HG03558 (cell line): ENCODE measurements at regions not wholly inside any gene's neighbourhood (a gene's known extent, or its start where the extent isn't known, plus 50 kb on each side); places are given as distances from the start of the nearest gene placed in this dataset.

ENCODE experiments used
- ATAC-seq: cut with Tn5 transposase; IDR thresholded peaks from one replicate; pipeline ENCODE4 v1.9.1; 2021; ENCODE audit warnings: moderate number of reproducible peaks; ENCODE audit not compliant: unreplicated experiment; ENCODE audit errors: extremely low read depth

GRCh38 chr10:8889538-8889937 lies 835.0 kb downstream of the GATA3 start:
- ATAC-seq: no peak

DNA sequence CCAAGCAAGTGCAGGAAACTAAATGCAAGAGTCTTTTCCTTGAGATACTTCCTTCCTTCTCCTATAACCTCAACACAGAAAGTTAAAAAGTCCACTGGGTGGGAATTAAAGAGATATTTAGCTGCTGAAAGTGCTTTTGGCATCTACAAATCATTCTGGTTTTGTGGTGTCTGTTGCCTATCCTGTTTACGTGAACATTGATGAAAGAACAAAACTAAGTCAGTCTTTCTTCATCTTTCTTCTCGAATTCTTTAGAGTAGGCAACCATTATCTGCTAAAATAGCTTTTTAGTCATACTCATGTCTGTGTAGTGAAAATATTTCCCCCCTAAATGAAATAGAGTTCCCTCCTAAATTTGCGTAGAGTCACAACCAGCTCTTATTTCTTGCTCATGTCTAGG lies 838.6 kb downstream of the GATA3 start:
- no peak for ATAC-seq

DNA sequence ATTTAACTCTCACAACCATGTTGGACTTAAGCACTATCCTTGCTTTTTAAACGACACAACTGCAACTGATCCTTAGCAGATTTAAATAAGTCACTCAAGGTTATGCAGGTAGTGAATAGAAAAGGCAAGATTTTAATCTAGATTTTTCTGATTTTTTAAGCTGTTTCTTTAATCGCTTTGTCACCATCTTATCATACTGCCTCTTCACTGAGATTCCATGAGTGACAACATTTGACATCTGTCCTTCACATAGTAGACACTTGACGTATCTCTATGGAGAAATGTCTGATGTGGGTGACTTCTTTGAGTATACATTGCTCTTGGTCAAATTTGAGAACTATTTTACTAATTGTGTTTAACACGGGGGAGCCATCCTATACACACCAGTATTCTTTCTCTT lies 839.7 kb downstream of the GATA3 start:
- ATAC-seq: no peak

DNA sequence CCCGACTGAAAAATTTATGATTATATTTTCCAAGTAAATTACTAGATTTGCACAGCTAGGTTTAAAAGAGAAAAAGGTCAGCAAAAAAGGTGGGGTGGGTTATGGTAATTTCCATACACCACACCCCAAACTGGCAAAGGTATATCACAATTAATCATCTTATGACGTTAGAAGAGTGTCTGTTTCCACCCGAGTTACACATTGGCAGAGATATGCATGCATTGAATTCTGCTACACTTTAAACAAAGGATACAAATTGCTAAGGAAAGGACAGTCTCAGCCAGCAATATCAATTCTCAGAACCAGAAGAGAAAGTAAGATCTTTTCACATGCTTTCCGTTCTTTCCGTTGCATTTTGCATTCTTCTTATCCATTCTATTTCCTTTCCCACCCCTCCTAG lies 843.3 kb downstream of the GATA3 start:
- no peak for ATAC-seq

GRCh38 chr10:8898745-8899330 lies 844.4 kb downstream of the GATA3 start:
- no peak for ATAC-seq

DNA sequence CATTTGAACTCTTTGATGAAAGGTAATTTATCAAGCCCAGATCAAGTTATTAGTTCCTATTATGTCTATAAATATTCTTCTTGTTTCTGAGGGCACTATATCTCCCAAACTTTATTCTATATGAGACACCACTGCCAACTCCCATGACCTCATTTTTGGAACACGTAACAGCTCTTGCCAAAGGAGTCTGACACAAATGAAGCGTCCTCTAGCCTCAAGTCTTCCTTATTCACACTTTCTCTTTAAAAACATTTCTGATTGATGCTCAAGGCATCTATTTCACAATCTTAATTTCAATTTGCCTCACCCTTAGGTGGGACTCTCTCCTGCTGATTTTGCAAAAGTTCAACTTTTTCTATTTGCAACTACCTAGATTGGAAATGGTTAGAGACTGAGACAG lies 848.4 kb downstream of the GATA3 start:
- ATAC-seq: no peak

DNA sequence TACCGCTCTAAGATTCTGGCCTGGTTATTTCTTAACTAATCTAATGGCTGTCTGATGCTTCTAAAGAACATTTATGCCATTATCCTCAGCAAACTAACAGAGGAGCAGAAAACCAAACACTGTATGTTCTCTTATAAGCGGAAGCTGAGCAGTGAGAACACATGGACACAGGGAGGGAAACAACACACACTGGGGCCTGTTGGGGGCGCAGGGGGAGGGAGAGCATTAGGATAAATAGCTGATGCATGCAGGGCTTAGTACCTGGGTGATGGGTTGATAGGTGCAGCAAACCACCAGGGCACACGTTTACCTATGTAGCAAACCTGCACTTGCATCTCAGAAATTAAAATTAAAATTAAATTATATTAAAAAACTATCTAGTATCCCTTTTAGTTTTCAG lies 853.5 kb downstream of the GATA3 start:
- ATAC-seq: no peak

GRCh38 chr10:8910314-8910713 lies 855.8 kb downstream of the GATA3 start:
- ATAC-seq: no peak

GRCh38 chr10:8911032-8911431 lies 856.5 kb downstream of the GATA3 start:
- no peak for ATAC-seq

- ATAC-seq: no peak
These were observed 857.6 kb downstream of the GATA3 start for GRCh38 chr10:8912108-8912507.

GRCh38 chr10:8913720-8914119 lies 859.2 kb downstream of the GATA3 start:
- no peak for ATAC-seq

DNA sequence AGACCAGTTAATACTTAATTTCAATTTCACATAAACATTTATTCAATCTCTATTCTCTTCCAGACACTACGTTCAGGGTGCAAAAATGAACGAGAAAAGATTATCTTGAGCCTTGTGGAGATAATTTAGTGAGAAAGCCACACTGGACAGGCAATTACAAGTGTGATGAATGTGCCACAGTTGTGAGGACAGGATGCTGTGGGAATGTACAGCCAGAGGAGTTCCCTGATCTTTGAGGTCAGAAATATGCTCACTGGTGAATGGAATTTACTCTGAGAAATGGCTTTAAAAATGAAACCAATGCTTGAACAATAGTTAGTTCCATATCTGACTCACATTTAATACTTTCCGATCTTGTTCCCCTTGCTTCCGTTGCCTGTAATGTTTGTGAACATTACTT lies 864.8 kb downstream of the GATA3 start:
- ATAC-seq: no peak

DNA sequence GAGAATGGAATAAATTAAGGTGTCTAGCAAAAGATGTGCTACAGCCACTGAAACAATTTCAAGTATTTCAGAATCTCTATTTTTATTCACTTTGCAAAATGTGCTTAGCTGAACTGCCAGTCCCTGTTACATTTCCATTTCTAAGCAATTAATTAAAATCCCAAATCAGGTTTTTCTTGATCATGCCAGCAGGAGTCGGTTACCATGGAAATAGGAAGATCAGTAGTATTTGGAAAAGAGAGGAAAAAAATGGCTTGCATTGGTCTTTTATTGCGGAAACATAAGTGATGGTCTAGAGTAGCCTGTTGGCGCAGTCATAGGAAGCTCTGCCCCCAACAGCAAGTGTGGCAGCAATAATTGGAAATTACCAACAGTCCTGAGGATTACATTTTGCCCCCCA lies 867.1 kb downstream of the GATA3 start:
- ATAC-seq: no peak

DNA sequence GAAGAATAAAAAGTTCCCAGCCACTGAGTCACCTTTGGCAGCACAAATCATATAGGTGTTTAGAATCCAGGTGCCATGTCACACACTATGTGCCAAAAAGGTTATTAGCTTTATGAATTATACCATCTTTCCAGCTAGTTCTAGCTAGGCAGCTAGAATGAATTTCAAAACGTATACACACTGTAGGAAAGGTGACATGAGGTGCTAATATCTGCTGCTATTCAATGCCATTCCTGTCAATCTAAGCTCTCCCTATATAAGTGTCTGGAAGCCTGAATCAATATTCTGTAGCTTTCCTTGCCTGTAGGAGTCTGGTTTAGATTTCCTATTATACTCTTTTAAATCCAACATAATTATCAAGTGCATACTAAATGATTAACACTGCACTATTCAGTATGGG lies 868.6 kb downstream of the GATA3 start:
- no peak for ATAC-seq

DNA sequence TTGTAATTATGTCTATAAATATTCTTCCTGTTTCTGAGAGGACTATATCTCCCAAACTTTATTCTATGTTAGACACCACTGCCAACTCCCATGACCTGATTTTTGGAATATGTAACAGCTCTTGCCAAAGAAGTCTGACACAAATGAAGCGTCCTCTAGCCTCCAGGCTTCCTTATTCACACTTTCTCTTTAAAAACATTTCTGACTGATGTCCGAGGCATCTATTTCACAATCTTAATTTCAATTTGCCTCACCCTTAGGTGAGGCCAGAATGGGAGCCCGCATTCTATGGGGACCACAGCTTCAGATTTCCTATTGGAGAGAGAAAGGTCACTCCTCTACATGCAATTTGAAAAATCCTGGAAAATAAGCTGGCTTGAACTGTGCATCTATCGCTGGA lies 873.2 kb downstream of the GATA3 start:
- ATAC-seq: no peak

- ATAC-seq: no peak
These were observed 892.0 kb downstream of the GATA3 start for GRCh38 chr10:8946451-8946850.

GRCh38 chr10:8950978-8951377 lies 896.5 kb downstream of the GATA3 start:
- ATAC-seq: no peak

- no peak for ATAC-seq
These were observed 897.1 kb downstream of the GATA3 start for GRCh38 chr10:8951440-8952089.

- no peak for ATAC-seq
These were observed 901.9 kb downstream of the GATA3 start for GRCh38 chr10:8956400-8956799.

DNA sequence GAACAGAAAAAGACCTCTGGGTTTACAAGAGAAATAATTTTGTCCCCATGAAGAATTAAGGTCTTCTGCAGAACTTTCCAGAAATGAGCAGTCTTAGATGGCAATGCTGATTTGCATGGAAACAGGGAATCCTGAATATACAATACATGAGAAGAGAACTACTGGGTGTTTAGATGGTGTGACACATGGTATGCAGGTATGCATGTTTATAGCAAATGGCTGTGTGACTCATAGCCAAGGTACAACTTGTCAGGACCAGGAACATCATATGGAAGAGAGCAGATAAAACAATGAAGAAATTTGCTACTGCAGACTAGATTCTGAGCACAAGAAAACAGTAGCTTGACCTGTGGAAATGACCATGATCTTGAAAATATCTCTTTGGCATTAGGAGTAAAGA lies 907.8 kb downstream of the GATA3 start:
- ATAC-seq: no peak

DNA sequence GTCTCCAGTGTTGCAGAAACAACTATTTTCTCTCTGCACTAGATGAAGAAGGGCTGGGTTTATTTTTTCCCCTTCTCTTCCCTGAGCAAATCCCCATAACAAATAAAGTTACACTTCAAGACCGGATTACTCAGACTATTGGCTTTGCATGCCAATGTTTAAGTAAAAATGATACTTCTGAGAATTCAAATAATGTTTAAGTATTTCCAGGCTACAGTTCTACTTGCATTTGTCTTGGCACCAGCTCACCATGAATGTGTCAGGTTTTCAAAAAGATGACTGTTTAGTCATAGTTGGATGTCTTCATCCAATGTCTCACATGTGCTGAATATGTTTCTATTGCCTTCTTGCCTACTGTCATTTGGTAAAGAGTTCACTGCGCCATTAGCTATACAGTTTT lies 912.6 kb downstream of the GATA3 start:
- ATAC-seq: no peak

- ATAC-seq: no peak
These were observed 915.4 kb downstream of the GATA3 start for GRCh38 chr10:8969853-8970252.
